KG1 (cell line): ENCODE measurements at regions not wholly inside any gene's neighbourhood (a gene's known extent, or its start where the extent isn't known, plus 50 kb on each side); places are given as distances from the start of the nearest gene placed in this dataset.

Source experiments
- DNase-seq: peaks from one replicate; lab custom pipeline; 2025; lab: John Stamatoyannopoulos, UW

DNA sequence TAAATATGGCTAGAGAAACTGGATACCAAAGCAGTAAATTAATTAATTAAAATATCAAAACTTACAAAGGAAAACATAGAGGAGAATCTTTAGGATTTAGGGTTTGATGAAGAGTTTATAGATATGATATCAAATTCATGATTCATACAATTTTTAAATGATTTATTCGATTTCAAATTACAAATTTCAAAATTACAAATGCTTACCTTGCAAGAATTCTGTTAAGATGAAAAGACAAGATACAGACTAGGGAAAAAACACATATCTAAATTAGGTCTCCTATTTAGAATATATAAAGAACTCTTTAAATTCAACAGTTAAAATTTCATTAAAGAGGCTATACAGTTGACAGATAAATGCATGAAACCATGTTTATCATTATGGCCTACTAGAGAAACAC lies 930.7 kb downstream of the ZPLD1 start:
- no peak for DNase-seq

DNA sequence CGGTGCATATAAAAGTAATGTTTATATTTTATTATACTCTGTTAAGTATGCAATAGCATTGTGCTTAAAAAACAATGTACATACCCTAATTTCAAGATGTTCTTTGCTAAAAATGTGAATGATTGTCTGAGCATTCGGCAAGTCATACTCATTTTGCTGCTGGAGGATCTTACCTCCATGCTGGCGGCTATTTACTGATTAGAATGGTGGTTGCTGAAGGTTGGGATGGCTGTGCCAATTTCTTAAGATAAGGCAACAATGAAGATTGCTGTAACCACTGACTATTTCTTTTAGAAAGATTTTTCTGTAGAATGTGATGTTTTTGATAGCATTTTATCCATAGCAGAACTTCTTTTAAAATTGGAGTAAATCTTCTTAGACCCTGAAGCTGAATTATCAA lies 932.7 kb downstream of the ZPLD1 start:
- DNase-seq, result no peak

DNA sequence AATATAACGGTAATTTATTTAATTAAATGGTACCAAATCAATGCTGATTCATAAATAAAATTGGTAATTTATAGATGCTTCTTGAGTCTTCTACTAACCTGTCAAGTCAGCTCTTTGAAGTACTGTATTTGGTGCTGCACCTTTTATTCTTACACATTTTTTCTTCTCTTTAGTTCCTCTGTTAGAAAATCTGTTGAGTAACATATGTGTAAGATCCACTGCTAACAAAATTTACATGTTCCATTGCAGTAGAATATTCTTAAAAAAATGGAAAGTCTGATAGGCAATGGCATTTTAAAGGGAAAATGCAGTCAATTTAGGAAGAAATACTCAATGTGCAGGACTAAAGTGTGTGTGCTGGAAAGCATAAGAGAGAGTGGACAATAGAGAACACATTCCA lies 936.6 kb downstream of the ZPLD1 start:
- no peak for DNase-seq

DNA sequence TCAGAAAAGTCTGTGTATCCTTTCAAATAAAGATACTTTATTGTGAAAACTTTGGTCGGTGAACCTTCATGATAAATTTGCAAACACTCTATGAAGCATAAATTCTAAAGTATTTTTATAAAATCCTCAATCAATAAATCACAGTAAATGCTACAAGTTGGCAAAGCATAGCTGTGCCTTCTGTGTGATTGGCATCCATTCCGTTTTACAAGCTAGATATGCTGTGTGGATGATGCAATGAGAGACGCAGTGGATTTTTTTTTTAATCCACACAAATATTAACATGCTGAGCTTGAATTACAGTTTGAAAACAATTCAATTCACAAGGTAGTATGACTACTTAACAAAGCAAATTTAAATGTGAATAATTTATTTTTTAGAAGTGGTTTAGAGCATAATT lies 937.2 kb downstream of the ZPLD1 start:
- no peak for DNase-seq

DNA sequence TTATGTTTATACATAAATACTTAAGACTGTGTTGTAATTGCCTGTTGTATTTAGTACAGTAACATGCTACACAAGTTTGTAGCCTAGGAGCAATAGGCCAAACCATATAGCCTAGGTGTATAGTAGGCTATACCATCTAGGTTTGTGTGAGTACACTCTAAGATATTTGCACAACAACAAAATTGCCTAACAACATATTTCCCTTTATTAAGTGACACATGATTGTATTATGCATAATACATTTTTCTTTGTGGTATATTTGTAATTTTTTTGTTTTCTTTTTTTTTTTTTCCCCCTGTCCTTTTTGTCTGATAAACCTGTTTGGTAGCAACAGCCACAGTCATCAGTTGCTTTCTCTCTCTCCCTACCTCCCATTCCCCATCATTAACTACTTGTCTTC lies 945.6 kb downstream of the ZPLD1 start:
- no peak for DNase-seq

DNA sequence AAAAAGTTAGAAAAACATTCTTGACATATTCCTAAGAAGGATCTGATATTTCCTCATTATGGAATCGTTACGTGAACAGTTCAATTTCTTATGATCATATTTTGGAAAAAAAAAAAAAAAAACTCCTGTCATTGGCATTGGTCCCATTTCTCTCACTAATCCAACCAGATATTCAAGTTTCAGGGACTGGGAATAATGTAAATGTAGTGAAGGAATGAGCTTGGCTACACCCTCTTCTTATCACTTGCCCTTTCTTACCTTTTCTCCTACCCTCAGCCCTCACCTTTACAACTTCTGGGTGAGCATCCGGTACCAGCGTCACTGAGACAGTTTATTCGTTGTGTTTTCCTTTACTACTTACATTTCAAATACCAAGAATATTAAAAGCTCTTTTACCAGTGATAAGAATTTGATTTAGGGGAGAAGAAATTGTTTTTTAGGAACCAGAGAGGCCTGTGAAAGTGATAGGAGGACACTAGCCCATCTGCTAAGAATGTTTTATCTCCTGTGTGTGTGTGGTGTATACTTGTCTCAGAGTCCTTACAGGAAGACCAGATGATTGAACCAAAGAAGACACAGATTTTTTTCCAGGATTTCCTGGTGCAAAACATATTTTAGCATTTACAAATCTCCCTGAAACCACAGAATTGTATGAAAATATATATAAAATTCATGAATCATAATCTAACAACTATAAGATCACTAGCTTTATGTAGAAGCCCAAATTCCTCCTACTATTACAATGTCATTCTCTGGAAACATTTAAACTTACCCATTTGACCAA lies 946.7 kb downstream of the ZPLD1 start:
- DNase-seq, result no peak

DNA sequence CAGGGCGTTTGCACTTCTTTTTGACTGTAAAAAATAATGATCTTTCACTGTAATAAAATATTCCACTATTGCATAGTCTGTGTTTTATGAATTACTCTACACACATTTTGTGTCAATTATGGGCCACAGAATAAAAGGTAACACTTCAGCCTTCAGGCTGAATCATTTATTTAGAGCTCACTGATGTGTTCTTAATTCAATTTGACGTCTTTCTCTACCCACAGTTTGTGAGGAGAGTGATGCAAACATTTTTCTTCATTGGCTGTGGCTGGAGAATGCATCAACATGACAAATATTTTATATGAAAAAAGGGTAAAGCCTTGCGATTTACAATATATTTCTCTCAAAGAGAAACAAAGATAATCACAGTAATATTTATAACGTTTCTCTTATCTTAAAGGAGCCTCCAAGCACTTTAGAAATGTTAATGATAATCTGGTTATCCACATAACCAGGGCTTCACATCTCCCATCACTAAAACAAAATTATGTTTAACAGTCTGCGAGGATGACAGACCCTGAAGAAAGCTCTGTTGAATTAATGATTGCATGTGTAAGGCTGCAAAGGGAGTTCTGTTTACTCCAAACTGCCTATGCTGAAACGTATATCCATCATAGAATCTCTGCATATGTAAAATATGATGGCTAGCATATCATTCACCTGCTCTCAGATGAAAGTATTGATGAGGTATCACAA lies 951.3 kb downstream of the ZPLD1 start:
- DNase-seq, result no peak

DNA sequence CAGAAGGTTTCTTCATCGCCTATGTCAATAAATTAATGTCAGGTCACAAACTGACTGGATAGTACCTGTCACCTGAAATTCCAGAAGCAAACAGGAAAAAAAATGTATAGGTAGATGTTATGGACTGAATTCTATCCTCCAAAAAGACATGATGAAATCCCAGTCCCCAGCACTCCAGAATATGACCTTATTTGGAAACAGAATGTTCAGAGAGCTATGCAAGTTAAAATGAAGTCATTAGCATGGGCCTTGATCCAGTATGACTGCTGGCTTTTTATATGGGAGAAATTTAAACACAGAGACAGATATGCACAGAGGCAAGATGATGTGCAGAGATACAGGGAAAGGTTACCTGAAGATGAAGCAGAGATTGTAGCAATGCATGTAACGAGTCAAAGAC lies 953.4 kb downstream of the ZPLD1 start:
- no peak for DNase-seq

DNA sequence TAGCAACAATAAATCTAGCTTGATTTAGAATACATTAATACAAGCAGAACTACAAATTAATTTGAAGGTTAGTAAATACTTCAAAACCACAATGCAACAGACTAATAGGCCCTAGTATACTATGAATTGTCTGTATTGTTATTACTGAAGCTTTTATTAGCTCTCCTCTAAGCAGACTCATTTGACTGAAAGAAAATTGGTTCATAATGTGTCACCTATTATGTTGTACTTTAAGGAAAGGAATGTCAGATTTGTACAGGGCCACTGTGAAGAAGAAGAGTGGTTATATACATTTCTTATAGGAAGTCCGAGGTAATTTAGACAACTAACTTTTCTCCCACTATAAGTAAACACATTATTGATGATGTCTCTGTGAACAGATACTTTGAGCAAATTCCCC lies 954.5 kb downstream of the ZPLD1 start:
- DNase-seq, result no peak

DNA sequence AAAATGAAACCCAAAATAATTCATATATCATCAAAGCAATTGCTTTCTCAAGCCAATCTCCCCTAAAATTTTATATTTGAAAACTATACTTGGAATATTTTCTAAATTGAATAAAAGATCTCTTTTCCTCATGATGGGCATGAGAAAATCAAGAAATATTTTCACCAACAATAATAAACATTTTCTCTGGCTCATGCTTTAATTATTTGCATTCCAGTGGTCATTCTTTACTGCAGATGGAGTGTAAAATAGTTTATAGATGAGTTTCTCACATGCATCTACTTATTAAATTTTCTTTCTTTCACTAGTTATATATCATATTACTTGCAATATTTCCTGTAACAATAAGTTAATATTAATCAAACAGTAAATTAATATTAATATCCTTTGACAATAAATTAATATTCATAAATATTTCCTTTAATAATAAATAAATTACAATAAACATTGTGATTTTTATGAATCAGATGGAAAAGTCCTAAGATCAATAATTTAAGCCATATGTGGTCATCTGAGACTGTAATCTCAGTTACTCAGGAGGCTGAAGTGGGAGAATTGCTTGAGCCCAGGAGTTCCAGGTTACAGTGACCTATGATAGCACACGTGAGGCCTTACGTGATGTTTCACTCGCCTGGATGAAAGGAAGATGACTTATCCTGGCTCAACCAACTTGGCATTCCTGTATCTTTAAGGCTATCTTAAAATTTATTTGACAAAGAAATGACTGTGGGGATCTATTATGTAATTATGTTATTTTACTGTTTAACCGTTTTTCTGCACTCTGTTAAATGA lies 958.8 kb downstream of the ZPLD1 start:
- DNase-seq, result no peak

DNA sequence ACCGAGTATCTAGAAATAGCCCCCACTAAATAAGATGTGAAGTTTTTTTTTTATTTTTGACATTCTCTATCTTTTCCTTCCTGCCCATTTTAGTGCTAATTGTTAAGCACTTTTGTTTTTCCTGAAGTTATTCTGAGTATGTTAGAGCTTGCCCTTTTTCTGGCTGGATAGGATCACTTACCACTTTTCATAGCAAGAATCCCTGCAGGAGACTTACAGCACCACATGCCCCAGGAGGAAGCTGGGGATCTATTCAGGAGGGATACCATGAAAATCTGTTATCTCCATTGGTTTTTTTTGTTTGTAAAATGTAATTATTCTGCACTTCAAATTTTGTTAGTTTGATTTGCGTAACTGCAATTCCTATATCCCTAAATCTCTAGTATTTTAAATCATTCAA lies 968.4 kb downstream of the ZPLD1 start:
- DNase-seq, result no peak

DNA sequence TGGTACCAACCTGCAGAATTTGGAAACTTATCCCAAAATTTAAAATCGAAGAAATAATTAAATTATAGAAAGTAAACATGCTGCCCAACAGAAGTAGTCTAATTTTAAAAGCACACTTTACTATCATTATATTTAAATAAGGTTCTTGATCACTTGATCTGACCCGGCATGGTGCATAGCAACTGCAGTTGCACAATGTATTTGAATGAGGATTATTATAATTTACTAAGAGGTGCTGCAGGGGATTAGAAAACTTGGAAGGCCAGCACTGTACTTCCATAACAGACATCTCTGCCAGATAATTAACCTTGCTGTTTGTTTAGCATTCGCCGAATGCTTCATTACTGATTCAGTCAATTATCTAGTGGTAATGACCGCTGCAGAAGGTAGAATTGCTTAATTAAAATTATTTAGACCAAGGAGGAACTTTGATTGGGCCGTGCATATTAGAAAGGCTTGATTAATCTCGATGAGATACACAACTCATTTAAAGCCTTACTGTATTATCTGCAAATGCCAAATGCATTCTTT lies 971.6 kb downstream of the ZPLD1 start:
- no peak for DNase-seq

DNA sequence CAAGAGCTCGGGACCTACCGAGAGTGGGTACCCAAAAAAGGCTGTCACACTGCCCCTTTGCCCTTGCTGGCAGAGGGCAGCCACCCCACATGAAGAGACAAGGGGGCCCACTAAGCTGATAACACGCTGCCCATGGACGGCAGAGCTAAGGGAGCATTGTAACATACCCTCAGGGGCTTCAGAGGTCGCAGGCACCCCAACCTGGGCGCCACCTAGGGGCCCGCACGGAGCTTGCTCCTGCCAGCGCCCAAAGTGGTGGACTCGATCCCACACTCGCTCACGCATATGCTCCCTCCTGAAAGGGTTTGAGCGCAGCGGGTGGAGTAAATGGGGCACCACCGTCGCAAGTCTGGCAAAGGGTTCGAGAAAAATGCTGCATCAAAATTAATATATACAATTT lies 975.4 kb downstream of the ZPLD1 start:
- DNase-seq, result no peak

DNA sequence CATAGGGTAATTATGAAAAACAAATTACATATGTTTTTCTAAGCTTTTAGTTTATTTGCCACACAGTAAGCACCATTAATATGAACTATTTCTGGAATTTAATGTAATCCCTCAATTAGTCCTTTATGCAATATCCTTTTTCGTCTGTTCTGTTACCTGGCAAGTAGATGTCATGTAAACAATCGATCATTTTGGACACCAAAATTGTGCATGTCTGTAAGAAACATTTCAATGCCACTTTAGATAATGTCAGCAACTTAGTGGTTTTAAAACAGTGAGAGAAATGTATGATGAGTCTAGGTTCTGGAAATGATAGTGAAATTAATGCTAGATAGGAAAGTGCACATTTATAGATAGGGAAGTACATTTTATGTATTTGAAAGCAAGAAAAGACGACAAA lies 986.6 kb downstream of the ZPLD1 start:
- DNase-seq, result no peak

DNA sequence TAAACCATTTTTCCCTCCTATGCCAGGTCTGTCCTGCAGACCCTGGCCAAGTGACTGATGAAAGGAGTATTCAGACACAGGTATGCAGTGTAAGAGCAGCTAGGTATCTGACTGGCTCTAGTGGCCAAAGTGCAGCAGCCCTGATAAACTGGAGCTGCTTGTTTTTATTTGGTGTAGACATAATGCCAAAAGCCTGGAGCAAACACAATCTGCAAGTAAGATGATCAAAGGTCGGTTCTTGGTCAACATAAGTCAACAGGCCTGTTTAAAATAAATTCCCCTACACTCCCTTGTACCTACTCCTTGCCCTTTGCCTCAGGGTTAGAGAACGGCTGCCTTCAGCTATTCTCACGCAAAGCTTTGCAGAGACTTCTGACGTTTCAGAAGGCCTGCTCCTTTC lies 1003.1 kb downstream of the ZPLD1 start:
- no peak for DNase-seq

DNA sequence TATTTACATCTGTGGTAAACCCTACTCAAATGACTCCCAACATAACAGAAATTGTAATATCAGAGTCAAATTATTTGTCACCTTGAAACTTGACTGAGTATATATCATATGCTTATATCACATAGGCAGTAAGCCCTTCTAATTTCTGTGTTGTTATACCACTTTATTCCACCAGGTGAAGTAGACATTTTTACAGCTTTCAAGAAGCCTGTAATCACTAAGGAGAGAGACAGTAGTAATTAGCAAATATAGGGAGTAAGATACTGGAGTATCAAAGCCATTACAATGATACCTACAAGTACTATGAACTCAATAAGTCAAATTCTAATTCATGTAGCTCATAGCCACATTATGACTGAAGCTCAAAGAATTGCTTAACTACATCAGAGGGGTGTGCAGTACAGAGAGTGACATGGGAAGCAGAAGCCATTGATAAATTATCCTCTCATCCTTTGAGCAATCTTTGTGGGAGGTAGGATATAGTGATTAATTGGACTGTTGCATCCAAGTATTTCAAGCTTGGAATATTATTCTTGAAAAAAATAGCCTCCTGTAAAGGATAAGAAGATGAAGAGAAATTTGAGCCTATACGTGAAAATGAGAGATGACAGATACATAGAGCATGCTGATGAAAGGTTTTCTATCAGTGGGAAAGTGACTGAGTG lies 1005.9 kb downstream of the ZPLD1 start:
- DNase-seq, result no peak

DNA sequence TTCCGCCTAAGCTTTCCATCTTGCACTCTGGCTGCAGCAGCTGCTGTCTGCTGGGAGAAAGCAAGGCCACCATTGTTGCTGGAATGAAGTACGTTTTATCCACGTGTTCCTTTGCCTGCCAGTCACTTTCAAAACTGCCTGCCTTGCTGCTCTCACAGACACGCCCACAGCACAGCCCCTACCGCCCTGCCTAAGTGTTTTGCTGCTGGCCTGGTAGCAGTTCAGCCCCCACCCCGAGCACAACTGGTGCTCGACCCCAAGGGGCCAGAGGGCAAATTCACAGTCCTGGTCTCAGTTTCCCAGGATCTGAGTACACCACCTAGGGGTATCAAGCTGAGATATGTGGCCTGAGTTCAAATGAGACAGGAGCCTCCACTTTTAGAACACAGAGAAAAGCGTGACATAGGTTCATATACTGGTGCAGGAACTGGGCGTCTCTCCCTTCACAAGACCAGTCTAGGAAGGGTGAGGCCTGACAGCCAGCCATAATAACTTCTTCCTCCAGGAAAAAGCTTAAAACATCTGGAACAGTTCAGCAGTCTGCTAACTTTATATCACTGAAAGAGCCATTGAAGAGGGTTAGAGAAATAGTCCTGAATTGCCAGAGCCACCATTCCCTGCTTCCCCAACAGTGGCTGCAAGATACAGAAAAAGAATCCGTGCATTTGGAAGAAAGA lies 1012.3 kb downstream of the ZPLD1 start:
- DNase-seq, result no peak

DNA sequence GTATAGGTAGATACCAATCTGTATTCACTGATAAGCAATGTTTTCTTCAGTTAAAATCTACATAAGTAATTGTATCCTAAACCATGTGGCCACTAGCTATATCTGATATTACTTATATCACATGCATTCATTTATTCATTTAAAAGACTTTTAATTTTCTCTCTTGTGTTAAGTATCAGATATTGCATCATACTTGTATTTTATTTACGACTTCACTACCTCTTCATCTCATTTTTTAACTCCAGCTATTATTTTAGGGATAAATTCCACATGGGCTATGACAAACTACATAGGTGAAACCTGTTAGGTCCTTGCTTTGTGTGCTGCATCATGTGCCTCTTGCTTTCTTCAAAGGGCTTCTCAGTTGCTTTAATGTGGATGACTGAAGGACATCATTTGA lies 1018.3 kb downstream of the ZPLD1 start:
- no peak for DNase-seq

DNA sequence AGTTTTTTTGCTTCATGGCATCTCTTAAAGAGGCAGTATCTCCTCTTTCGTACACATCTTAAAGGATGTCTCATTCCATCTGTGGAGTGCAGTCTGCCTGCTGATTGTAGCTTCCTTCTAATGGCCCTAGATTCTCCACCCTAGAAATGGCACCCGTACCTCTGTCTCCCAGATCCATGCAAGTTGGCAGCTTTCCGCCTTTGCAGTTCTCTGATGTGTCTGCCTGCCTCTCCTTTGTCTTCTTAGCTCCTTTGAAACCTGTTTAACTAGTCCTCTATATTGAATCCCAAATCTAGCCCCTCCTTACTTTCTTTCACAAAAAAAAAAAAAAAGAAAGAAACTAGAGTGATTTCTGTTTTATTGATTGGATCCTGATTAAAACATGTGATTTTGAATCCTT lies 1025.0 kb downstream of the ZPLD1 start:
- no peak for DNase-seq

DNA sequence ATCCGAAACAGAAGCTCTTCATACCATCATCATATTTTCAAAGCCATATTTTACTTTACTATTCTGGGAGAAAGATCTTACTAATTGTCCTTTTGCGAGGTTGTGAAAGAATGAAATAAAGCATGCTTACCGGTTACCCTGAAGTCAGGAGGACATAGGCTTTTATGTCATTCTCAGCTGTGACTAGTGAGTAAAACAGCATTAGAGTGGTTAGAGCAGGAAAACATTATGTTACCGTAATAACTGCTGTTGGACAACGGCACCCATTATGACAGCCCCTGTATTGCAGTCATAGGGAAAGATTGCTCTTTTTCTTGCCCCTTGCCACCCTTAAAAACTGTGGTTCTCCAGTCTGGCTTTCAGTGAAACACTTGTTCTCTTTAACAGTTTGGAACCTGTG lies 1035.7 kb downstream of the ZPLD1 start:
- DNase-seq, result no peak

DNA sequence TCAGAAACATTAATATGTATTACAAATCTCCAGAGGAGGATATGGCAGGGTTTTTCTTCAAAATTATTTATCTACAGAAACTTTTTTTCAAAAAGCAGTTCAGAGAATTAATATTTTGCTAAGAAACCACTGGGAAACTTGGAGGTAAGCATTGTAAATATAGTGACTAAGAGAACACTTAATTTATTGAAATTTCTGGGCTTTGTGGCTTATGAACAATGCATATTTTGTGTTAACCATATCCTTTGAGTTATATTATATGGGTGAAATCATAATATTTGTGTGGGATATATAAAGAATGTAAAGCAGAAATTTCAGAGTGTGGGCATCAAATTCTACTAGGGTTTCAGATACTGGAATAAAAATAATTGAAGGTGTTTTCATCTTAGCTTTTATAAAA lies 1059.2 kb downstream of the ZPLD1 start:
- DNase-seq, result no peak

DNA sequence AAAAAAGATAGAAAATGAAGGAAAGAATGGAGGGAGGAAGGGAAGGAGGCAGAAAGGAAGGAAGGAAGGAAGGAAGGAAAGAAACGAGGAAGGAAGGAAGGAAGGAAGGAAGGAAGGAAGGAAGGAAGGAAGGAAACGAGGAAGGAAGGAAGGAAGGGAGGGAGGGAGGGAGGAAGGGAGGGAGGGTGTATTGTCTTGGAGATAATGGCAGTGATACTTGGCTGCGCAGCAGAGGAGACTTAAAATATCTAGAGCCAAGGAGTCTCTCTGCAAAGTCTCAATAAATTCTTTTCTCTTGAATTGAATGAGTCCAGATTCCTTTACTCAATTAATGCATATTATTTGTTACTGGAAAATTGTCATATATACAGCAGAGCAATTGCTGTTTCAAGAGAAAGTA lies 1059.7 kb downstream of the ZPLD1 start:
- no peak for DNase-seq
